Right lung (tissue), 2 donors: ENCODE measurements at regions not wholly inside any gene's neighbourhood (a gene's known extent, or its start where the extent isn't known, plus 50 kb on each side); places are given as distances from the start of the nearest gene placed in this dataset.
"Not testable (repeated sequence)": the region's sequence is repeated elsewhere in the genome, so short reads cannot be mapped to it uniquely, and the experiment has no call there.

Source experiments
- DNase-seq, 2 donors: peaks; one replicate each; pipeline ENCODE4 v3.0.0-alpha.2; 2013

GRCh38 chr7:8809320-8809719 lies 375.9 kb downstream of the NXPH1 start:
- no peak for DNase-seq

- peak in 1 of 2 donors; percentile 0 for DNase-seq
These were observed 384.1 kb downstream of the NXPH1 start for GRCh38 chr7:8817448-8818036.

GRCh38 chr7:8818406-8818805 lies 385.0 kb downstream of the NXPH1 start:
- no peak for DNase-seq

DNA sequence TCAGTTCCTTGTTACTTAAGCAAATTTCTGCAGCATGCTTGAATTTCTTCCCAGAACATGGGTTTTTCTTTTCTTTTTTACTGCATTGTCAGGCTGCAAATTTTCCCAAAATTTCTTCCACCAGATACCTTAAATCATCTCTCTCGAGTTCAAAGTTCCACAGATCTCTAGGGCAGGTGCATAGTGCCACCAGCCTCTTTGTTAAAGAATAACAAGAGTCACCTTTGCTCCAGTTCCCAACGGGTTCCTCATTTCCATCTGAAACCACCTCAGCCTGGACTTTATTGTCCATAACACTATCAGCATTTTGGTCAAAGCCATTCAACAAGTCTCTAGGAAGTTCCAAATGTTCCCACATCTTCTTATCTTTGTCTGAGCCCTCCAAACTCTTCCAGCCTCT lies 389.2 kb downstream of the NXPH1 start:
- DNase-seq = no peak

DNA sequence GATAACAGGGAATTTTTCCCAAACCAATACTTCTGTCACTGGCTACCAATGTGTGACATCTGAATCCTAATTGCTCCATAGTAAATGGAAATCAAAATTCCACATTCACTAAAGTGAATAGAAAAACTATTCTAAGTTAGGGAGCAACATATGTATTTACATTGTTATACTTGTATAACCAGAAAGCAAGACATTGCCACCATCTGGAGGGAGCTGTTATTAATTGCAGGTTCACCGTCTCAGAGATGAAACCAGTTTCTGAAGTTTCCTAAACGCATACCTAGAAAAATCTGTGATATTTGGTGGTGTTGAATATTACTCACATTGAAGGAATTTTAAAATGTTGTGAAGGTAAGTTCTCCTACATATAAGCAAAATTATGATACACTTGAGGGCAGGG lies 390.1 kb downstream of the NXPH1 start:
- no peak for DNase-seq

- DNase-seq = no peak
These were observed 393.9 kb downstream of the NXPH1 start for GRCh38 chr7:8827329-8827728.

DNA sequence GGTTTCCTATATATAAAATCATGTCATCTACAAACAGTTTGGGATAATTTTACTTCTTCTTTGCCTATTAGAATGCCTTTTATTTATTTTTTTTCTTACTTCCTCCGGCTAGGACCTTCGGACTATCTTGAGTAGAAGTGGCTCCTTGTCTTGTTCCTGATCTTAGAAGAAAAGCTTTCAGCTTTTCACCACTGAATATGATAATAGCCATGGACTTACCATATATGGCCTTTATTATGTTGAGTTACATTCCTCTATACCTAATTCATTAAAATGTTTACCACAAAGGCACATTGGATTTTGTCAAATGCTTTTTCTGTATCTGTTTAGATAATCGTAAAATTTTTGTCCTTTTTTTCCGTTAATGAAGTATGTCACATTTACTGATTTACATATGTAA lies 395.7 kb downstream of the NXPH1 start:
- DNase-seq = no peak

- no peak for DNase-seq
These were observed 398.0 kb downstream of the NXPH1 start for GRCh38 chr7:8831376-8831775.

- DNase-seq = no peak
These were observed 399.9 kb downstream of the NXPH1 start for GRCh38 chr7:8833355-8833754.

GRCh38 chr7:8841171-8841570 lies 407.8 kb downstream of the NXPH1 start:
- DNase-seq = no peak

DNA sequence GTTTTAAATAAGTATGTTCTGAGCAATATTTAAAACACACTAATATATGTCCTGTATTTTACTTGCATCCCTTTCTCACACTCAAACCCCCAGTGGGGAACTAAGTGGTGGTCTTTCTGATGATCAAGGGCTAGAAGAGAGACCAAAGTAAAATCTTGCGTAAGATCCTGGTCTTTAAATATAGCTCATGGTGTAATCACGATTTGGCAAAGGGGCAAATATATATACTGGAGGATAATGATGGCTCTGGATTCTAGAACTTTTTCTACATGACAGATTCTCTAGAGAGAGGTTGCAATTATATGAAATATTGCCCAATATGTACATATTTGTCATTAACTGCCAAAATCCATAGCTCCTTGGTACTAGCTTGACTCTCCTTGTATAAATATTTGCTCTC lies 438.3 kb downstream of the NXPH1 start:
- no peak for DNase-seq

DNA sequence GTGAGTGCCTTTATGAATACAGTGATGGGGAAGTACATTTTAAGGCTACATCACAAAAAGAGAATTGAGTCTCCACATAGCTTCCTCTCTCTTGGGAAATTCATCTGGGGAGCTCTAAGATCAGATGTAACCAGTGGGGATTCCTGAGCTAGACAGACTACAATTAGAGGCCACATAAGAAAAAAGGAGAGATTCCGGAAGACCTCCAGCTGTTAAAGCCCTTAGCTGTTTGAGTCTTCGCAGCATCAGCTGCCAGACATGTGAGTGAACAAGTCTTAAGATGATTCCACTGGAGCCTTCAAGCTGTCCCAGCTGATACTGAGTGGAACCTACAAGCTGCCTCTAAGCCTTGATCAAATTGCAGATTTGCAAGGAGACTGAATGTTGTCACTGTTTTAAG lies 448.5 kb downstream of the NXPH1 start:
- DNase-seq = no peak

DNA sequence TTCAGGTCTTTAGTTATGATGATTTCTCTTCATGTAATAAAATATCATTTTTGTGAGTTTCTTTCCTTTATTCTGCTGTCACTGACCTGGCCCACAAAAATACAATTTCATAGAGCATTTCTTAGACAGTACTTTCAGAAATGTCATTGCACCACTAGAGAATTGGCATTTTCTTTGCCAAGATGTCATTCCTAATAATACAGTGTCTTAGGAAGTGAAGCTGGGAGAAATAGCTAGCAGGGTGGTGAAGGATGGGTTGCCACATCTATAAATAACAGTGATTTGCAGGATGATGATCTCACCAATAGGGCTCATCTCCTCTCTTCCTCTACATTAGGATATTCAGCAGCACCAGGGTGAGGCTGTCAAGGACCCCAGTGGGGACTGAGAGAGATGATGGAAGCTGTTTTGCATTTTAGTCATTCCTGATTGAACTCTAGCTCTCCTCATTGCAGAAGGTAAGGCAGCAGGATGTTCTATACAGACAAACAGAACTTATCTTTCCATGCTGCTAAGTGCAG lies 452.1 kb downstream of the NXPH1 start:
- DNase-seq = no peak

GRCh38 chr7:8890346-8890745 lies 456.9 kb downstream of the NXPH1 start:
- not testable (repeated sequence) for DNase-seq

DNA sequence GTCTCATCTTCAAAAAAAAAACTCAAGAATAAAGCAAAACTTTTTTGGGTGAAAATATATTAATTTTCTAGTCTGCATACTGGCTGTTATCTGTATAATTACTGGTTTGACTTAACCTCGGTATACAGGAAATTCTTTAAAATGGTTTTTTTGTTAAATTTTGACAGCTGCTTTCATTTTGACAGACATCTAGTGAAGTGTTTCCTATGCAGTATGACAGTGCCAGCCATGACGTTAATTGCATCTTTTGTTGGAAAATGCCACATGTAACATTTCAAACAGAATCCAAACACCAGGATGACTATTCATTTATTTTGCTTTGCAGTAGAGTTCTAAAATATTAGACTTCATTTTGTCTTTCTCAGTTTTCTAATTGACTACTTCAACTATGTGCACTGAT lies 460.4 kb downstream of the NXPH1 start:
- DNase-seq = no peak

DNA sequence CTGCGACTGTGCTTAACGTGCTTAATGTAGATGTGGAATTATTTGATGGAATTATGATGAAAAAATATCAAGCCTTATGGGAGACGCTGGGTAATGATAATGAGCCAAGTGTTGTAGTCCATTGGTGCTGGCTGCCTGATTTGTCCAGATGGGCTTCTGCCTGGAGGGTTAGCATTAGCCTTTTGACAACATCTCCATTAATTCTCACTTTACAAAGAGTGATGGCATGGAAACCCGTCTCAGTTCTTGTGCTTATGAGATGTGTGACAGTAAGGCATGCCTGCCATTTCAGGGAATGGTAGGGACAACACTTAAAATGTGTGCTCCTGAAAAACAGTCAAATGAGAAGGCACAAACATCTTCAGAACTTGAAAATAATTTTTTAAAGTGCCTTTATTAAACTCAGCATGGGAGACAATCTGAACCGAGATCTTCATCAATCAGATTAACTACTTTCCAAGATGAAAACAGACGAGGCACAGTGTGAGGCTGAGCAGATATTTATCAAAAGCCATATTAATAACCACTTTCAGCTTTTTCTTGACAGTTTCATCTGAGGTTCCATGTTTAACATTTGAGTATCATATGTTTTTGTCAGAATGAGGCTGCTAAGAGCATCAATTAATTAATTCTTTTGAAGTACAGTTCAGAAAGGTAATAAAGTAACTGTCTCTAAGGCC lies 473.1 kb downstream of the NXPH1 start:
- no peak for DNase-seq

GRCh38 chr7:8908889-8909288 lies 475.5 kb downstream of the NXPH1 start:
- no peak for DNase-seq

DNA sequence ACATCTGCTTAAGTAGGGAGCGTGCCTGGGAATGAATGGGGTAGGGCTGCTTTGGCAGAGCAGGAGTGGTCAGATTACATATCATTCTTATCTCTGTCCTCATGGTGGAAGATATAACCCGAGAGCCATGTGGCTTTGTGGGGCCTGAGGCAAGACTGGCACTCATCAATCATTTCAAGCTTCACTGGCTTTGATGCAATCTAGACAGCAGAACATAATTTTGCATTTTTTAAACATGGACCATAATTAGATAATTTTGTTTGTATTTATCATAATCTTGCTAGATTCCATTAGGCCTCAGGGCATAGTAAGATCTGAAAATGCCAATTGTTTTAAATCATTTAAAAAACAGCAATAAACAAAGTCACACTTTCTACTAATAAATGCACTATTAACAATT lies 480.3 kb downstream of the NXPH1 start:
- DNase-seq = no peak

- DNase-seq = no peak
These were observed 488.4 kb downstream of the NXPH1 start for GRCh38 chr7:8921807-8922206.

GRCh38 chr7:8922726-8923125 lies 489.3 kb downstream of the NXPH1 start:
- no peak for DNase-seq

DNA sequence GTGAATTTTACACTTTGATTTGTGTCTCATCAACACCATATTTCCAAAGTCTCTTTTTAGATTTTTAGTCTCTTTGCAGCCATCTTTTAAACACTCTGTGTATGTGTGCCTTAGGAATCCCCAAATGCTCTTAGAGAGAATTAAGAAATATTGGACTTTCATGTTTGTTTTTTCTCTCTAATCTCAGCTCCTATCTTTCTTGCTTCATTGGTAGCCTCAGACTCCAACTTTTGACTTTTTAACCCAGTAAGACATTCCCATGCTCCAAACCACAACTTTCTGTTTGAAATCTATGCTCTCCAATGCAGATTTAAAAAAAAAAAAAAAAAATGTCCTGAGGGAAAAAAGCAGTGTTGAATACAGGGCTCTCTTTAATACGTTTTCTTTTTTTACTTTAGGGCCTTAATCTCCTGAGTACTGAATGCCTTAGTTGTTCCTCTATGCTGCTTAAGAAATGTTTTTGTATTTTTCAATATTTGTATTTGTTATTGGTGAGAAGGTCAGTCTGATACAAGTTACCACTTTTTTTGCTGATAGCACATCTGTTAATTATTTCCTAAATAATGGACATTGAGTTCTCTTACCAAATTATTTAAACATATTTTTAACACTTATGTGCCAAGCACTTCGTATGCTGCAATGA lies 489.9 kb downstream of the NXPH1 start:
- DNase-seq = no peak

GRCh38 chr7:8931906-8932646 lies 498.7 kb downstream of the NXPH1 start:
- no peak for DNase-seq

DNA sequence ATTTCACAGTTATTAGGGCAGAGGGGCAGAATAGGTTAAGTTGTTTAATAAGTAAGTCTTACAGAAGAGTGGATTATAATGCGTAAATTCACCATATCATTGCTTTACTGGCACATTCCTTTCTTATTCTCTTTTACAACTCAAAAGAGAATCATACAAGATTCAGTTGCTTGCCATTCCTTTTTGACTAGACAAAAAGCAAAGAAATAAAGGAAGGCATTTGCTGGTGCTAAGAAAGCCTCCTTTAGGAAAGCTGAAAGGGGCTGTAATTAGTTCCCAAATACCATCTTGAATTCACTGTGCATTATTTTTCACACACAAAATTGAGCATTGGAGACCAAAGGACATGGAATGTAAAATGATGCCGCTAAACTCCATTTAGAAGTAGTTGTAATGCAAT lies 499.3 kb downstream of the NXPH1 start:
- no peak for DNase-seq
